Sigmoid colon (tissue), 6 donors: ENCODE measurements at regions not wholly inside any gene's neighbourhood (a gene's known extent, or its start where the extent isn't known, plus 50 kb on each side); places are given as distances from the start of the nearest gene placed in this dataset.

Experiments
- DNase-seq: peaks from one replicate; pipeline ENCODE4 v3.0.0-alpha.2; 2019
- H3K27ac ChIP-seq, 4 donors: fragments of 200-600 bp; sonication (generic); one replicate each; pipeline ENCODE4 v1.5.1; 2016 to 2019; ENCODE audit warnings: mild to moderate bottlenecking in 1 of 4
- H3K27me3 ChIP-seq, 3 donors: fragments of 200-600 bp; sonication (generic); one replicate each; pipeline ENCODE4 v1.5.1; 2019; ENCODE audit warnings: mild to moderate bottlenecking in 1 of 3
- H3K36me3 ChIP-seq, 4 donors: fragments of 200-600 bp; sonication (generic); one replicate each; pipeline ENCODE4 v1.5.1; 2016 to 2019
- H3K4me1 ChIP-seq, 4 donors: fragments of 200-600 bp; sonication (generic); one replicate each; pipeline ENCODE4 v1.5.1; 2017 to 2019
- H3K4me3 ChIP-seq, 4 donors: fragments of 200-600 bp; sonication (generic); one replicate each; pipeline ENCODE4 v1.5.1; 2017 to 2019; ENCODE audit warnings: mild to moderate bottlenecking in 2 of 4, moderate library complexity in 1 of 4
- H3K9me3 ChIP-seq, 4 donors: fragments of 200-600 bp in 3 of 4; sonication (generic) in 3 of 4; one replicate each; pipeline versions ENCODE4 v1.5.1 to v1.6.1; 2013 to 2019
- CTCF ChIP-seq, 4 experiments: fragments of 450-650 bp in 3 of 4; fragments of 200-600 bp in 1 of 4; IDR thresholded peaks; one replicate each; pipeline ENCODE4 v1.5.1; 2016 to 2019; ENCODE audit warnings: antibody characterized with exemption in 4 of 4, mild to moderate bottlenecking in 3 of 4, moderate library complexity in 2 of 4
- EP300 ChIP-seq, 4 donors: sonication (generic); formaldehyde crosslinking; IDR thresholded peaks; one replicate each; pipeline ENCODE4 v1.6.1; 2017; ENCODE audit warnings: antibody characterized with exemption in 4 of 4
- POLR2A ChIP-seq, 2 donors: fragments of 450-650 bp; IDR thresholded peaks; one replicate each; pipeline ENCODE4 v1.6.1; 2016; ENCODE audit warnings: antibody characterized with exemption in 2 of 2, mild to moderate bottlenecking in 2 of 2, moderate library complexity in 2 of 2
- POLR2AphosphoS5 ChIP-seq, 4 donors: sonication (generic); formaldehyde crosslinking; IDR thresholded peaks; one replicate each; pipeline ENCODE4 v1.6.1; 2017; ENCODE audit warnings: antibody characterized with exemption in 4 of 4
- WGBS, 2 donors: extraction: QIAGEN DNeasy Blood & Tissue Kit; methylation state at CpG; one replicate each; pipeline ENCODE4 v1.1.7; 2013; 5-methylcytosine and 5-hydroxymethylcytosine counted together
- intact Hi-C: fragments of 100-400 bp; cut with DNase I; formaldehyde crosslinking; loops from one replicate; pipeline ENCODE4 v1.15.1; 2023
- donor health status: healthy with polysubstance abuse.
- donor health status: healthy.

GRCh38 chr9:16157651-16158050 is 604.8 kb downstream of the CCDC171 start:
- 94% methylated on average over 4 of the region's 4 CpGs for WGBS, 2 donors
- Histone ChIP-seq H3K36me3 (no peaks in the 10 kb centered on the region), H3K4me3 (no peak overlapping the region), H3K27me3 (no peaks in the 10 kb centered on the region), H3K4me1 (peaks cover 0 to 16% (median 11%) of the 10 kb centered on the region in 4 donors), H3K9me3 (peaks cover 0 to 5% (median 0%) of the 10 kb centered on the region in 4 donors), H3K27ac (no peak overlapping the region)
- no peak for DNase-seq
- intact Hi-C loops: loop anchor here (10.0 kb wide), 1 partner anchor 113 kb away; no protein-coding TSS in a partner anchor
- TF ChIP-seq POLR2AphosphoS5 (IDR thresholded peaks at IDR 0.05) (no peak), EP300 (IDR thresholded peaks at IDR 0.05) (no peak), CTCF (IDR thresholded peaks at IDR 0.05) (no peak)

DNA sequence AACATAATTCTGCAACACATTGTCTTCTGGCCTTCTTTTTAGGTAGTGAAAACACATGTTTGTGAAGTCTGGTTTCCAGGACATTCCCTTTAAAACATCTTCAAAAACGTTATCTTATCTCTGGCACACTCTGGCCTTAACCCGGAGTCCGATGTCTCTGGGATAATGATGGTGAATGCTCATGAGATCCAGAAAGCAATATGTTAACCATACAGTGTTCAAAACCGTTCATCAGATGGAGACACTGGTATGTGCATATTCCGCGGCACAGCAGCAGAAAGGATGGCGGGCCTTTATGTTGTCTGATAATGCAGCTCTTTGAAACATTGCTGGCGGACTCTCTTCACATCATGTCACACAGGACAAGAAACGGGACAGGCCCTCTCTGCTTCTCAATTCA is 605.2 kb downstream of the CCDC171 start:
- no peaks in the 10 kb centered on the region for H3K36me3 ChIP-seq
- TF ChIP-seq POLR2A (IDR thresholded peaks at IDR 0.05) (no peak), EP300 (IDR thresholded peaks at IDR 0.05) (no peak), POLR2AphosphoS5 (IDR thresholded peaks at IDR 0.05) (no peak), CTCF (IDR thresholded peaks at IDR 0.05) (no peak)
- H3K4me3 ChIP-seq: no peak overlapping the region
- 87% methylated on average over 9 of the region's 9 CpGs for WGBS, 2 donors
- intact Hi-C loops: loop anchor here (10.0 kb wide), 1 partner anchor 113 kb away; no protein-coding TSS in a partner anchor
- no peak for DNase-seq
- H3K4me1 ChIP-seq: peaks cover 0 to 12% (median 6%) of the 10 kb centered on the region in 4 donors
- peaks cover 0 to 5% (median 0%) of the 10 kb centered on the region in 4 donors for H3K9me3 ChIP-seq
- H3K27me3 ChIP-seq: no peaks in the 10 kb centered on the region
- H3K27ac ChIP-seq: no peak overlapping the region

DNA sequence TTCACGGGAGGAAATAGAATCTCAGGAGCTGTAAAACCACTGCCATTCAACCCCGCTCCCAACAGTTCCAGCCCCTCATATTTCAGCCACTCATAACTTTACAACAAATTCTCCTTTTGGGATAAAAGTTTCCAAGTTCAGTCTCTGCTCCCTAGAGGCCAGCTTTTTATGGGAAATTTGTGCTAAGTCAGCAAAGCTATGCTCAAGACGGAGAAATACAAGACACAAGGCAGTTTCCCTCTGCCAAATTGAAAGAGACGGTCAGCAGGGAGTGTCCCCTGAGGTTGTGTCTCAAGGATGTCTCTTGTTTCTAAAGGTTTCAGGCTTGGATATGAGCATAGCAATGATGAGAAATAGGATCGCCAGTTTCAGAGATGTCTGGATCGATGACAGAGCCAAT is 608.6 kb downstream of the CCDC171 start:
- Histone ChIP-seq H3K4me3 (no peak overlapping the region), H3K9me3 (peaks cover 0 to 5% (median 0%) of the 10 kb centered on the region in 4 donors), H3K27ac (no peak overlapping the region), H3K36me3 (no peaks in the 10 kb centered on the region), H3K27me3 (no peaks in the 10 kb centered on the region), H3K4me1 (no peaks in the 10 kb centered on the region)
- no peak for DNase-seq
- no peak for TF ChIP-seq POLR2A (IDR thresholded peaks at IDR 0.05)
- TF ChIP-seq POLR2AphosphoS5 (IDR thresholded peaks at IDR 0.05): no peak
- TF ChIP-seq EP300 (IDR thresholded peaks at IDR 0.05): no peak
- TF ChIP-seq CTCF (IDR thresholded peaks at IDR 0.05): no peak
- WGBS, 2 donors: 91 to 94% methylated on average over 6 of the region's 6 CpGs
- intact Hi-C loops: no loop called here

DNA sequence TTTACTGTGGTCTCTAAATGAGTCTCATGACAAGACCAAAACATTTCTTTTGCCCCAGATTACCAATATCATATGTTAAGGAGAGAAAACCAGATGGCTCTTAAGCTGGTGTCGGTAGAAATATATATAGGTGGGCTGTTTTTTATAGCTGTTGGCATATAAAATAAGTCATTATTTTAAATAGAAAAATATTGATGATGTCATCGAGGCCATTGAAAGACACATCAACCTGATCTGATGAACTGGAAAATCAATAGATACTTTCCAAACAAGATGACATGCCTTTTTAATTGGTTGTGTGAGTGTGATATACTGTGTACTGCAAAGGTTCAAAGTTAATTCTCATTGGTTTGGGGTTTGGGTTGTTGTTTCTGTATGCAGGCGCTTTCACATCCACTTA is 617.3 kb downstream of the CCDC171 start:
- Histone ChIP-seq H3K36me3 (no peaks in the 10 kb centered on the region), H3K27ac (no peak overlapping the region), H3K4me1 (no peaks in the 10 kb centered on the region), H3K9me3 (no peaks in the 10 kb centered on the region), H3K4me3 (no peak overlapping the region), H3K27me3 (no peaks in the 10 kb centered on the region)
- TF ChIP-seq POLR2AphosphoS5 (IDR thresholded peaks at IDR 0.05): no peak
- 84 to 86% methylated on average over 3 of the region's 3 CpGs for WGBS, 2 donors
- intact Hi-C loops: no loop called here
- no peak for DNase-seq

GRCh38 chr9:16171911-16172310 is 619.1 kb downstream of the CCDC171 start:
- 45 to 55% methylated on average over 6 of the region's 6 CpGs for WGBS, 2 donors

More at GRCh38 chr9:16171911-16172310, 619.1 kb downstream of the CCDC171 start:
- intact Hi-C loops: no loop called here
- no peaks in the 10 kb centered on the region for H3K27me3 ChIP-seq
- no peaks in the 10 kb centered on the region for H3K9me3 ChIP-seq
- TF ChIP-seq CTCF (IDR thresholded peaks at IDR 0.05): no peak
- TF ChIP-seq POLR2AphosphoS5 (IDR thresholded peaks at IDR 0.05): no peak
- TF ChIP-seq EP300 (IDR thresholded peaks at IDR 0.05): no peak
- no peak for TF ChIP-seq POLR2A (IDR thresholded peaks at IDR 0.05)
- no peaks in the 10 kb centered on the region for H3K4me1 ChIP-seq
- DNase-seq: no peak
- no peak overlapping the region for H3K27ac ChIP-seq
- H3K4me3 ChIP-seq: no peak overlapping the region
- no peaks in the 10 kb centered on the region for H3K36me3 ChIP-seq
